H1 (cell line): ENCODE measurements at regions not wholly inside any gene's neighbourhood (a gene's known extent, or its start where the extent isn't known, plus 50 kb on each side); places are given as distances from the start of the nearest gene placed in this dataset.

ENCODE experiments used
- CTCF ChIA-PET: fragments of 300-600 bp; sonication (Branson Sonifier 250); formaldehyde crosslinking; loops from one replicate; lab custom pipeline; 2021; ENCODE audit not compliant: partially characterized antibody; lab: Charles Lee
- POLR2A ChIA-PET: fragments of 300-600 bp; sonication (Branson Sonifier 250); formaldehyde crosslinking; loops from one replicate; lab custom pipeline; 2021; ENCODE audit warnings: inconsistent platforms; ENCODE audit not compliant: partially characterized antibody; lab: Charles Lee
- DNase-seq, 2 experiments: peaks; one replicate each; pipeline versions ENCODE4 v3.0.0 to v3.0.0-alpha.2; 2010 to 2022; ENCODE audit warnings: low spot score in 2 of 2, low read depth in 1 of 2, mixed read lengths in 1 of 2
- FAIRE-seq: peaks from 2 replicates; lab custom pipeline; 2011; peaks lifted over from hg19 to GRCh38; lab: Jason Lieb, UNC
- H2AFZ ChIP-seq: 2 replicates; pipeline ENCODE4 v1.8.1; 2012; ENCODE audit warnings: low read length, inconsistent platforms
- H2AK5ac ChIP-seq: 2 replicates; pipeline ENCODE4 v1.6.1; 2013; ENCODE audit warnings: low read depth, low read length
- H2BK120ac ChIP-seq: replicated peaks from 2 replicates; pipeline ENCODE3; 2013; ENCODE audit warnings: low read depth, low read length, inconsistent platforms
- H2BK12ac ChIP-seq: 2 replicates; pipeline ENCODE4 v1.6.1; 2013; ENCODE audit warnings: low read depth, low read length
- H2BK15ac ChIP-seq: 2 replicates; pipeline ENCODE4 v1.6.1; 2013; ENCODE audit warnings: low read length
- H2BK20ac ChIP-seq: 2 replicates; pipeline ENCODE4 v1.6.1; 2013; ENCODE audit warnings: low read length
- H2BK5ac ChIP-seq: 2 replicates; pipeline ENCODE4 v1.6.1; 2013; ENCODE audit warnings: low read depth, low read length
- H3K14ac ChIP-seq: 2 replicates; pipeline ENCODE4 v1.6.1; 2013; ENCODE audit warnings: inconsistent platforms; ENCODE audit not compliant: insufficient read length
- H3K18ac ChIP-seq: 2 replicates; pipeline ENCODE4 v1.6.1; 2013; ENCODE audit warnings: low read length; ENCODE audit errors: extremely low read depth
- H3K23ac ChIP-seq: 2 replicates; pipeline ENCODE4 v1.6.1; 2013; ENCODE audit warnings: inconsistent platforms; ENCODE audit not compliant: insufficient read length
- H3K23me2 ChIP-seq: 2 replicates; pipeline ENCODE4 v1.6.1; 2013; ENCODE audit warnings: low read depth, low read length
- H3K27ac ChIP-seq: 2 replicates; pipeline ENCODE4 v1.6.1; 2011; ENCODE audit warnings: low read depth, low read length, inconsistent platforms
- H3K27me3 ChIP-seq, 4 experiments: replicated peaks in 1 of 4; 1 replicate in 1 of 4; 2 replicates in 3 of 4; pipeline versions ENCODE4 v1.6.1 to v1.8.1; 2011 to 2013; ENCODE audit warnings: low read length in 3 of 4, mild to moderate bottlenecking in 3 of 4, inconsistent platforms in 2 of 4, mixed read lengths in 2 of 4, moderate library complexity in 1 of 4; ENCODE audit not compliant: control insufficient read depth in 3 of 4, insufficient read depth in 3 of 4; ENCODE audit errors: extremely low read depth in 1 of 4
- H3K36me3 ChIP-seq, 4 experiments: 2 replicates each; pipeline versions ENCODE4 v1.6.1 to v1.8.1; 2011 to 2013; ENCODE audit warnings: mild to moderate bottlenecking in 4 of 4, low read length in 3 of 4, moderate library complexity in 2 of 4, control low read depth in 1 of 4, inconsistent platforms in 1 of 4; ENCODE audit not compliant: insufficient read depth in 4 of 4, control insufficient read depth in 2 of 4
- H3K4ac ChIP-seq: replicated peaks from 2 replicates; pipeline ENCODE3; 2013; ENCODE audit warnings: low read length, low read depth, mixed read lengths, inconsistent platforms; ENCODE audit not compliant: insufficient read length
- H3K4me1 ChIP-seq, 4 experiments: replicated peaks in 1 of 4; 1 replicate in 1 of 4; 2 replicates in 3 of 4; pipeline versions ENCODE4 v1.6.1 to v1.8.1; 2011 to 2013; ENCODE audit warnings: low read length in 3 of 4, inconsistent platforms in 2 of 4, mixed read lengths in 1 of 4; ENCODE audit not compliant: insufficient read depth in 4 of 4, control insufficient read depth in 3 of 4
- H3K4me2 ChIP-seq, 2 experiments: 2 replicates each; pipeline versions ENCODE4 v1.6.1 to v1.8.1; 2011 to 2013; ENCODE audit warnings: low read depth in 2 of 2, low read length in 2 of 2, control low read depth in 1 of 2, inconsistent platforms in 1 of 2, mild to moderate bottlenecking in 1 of 2; ENCODE audit not compliant: insufficient read depth in 1 of 2
- H3K4me3 ChIP-seq, 4 experiments: fragments of 200-600, 300-600 bp in 1 of 4; sonication (generic), shearing (Covaris generic), sonication (Bioruptor Twin) in 1 of 4; 2 replicates each; pipeline versions ENCODE4 v1.5.1 to v1.8.1; 2011 to 2016; ENCODE audit warnings: low read length in 4 of 4, low read depth in 3 of 4, control low read depth in 2 of 4, inconsistent platforms in 2 of 4, mild to moderate bottlenecking in 2 of 4, mixed read lengths in 1 of 4, moderate library complexity in 1 of 4; ENCODE audit not compliant: insufficient read depth in 2 of 4; ENCODE audit errors: extremely low read depth in 1 of 4
- H3K56ac ChIP-seq: replicated peaks from 2 replicates; pipeline ENCODE3; 2013; ENCODE audit warnings: low read depth, mild to moderate bottlenecking, mixed read lengths, low read length, inconsistent platforms; ENCODE audit not compliant: insufficient read length
- H3K79me1 ChIP-seq: 2 replicates; pipeline ENCODE4 v1.6.1; 2013; ENCODE audit warnings: low read depth, low read length, control low read depth
- H3K79me2 ChIP-seq, 2 experiments: 2 replicates each; pipeline versions ENCODE4 v1.6.1 to v1.8.1; 2012 to 2013; ENCODE audit warnings: low read length in 2 of 2, mild to moderate bottlenecking in 2 of 2, inconsistent platforms in 1 of 2; ENCODE audit not compliant: insufficient read depth in 2 of 2, control insufficient read depth in 1 of 2
- H3K9ac ChIP-seq, 4 experiments: replicated peaks in 1 of 4; 1 replicate in 1 of 4; 2 replicates in 3 of 4; pipeline versions ENCODE4 v1.6.1 to v1.8.1; 2011 to 2013; ENCODE audit warnings: low read depth in 3 of 4, low read length in 3 of 4, control low read depth in 2 of 4, mild to moderate bottlenecking in 2 of 4, moderate library complexity in 2 of 4, inconsistent platforms in 1 of 4; ENCODE audit errors: extremely low read depth in 1 of 4
- H3K9me3 ChIP-seq, 2 experiments: 2 replicates each; pipeline versions ENCODE4 v1.6.1 to v1.8.1; 2012 to 2013; ENCODE audit warnings: mild to moderate bottlenecking in 2 of 2, moderate library complexity in 2 of 2, control low read depth in 1 of 2, inconsistent platforms in 1 of 2, low read depth in 1 of 2, low read length in 1 of 2, mixed read lengths in 1 of 2; ENCODE audit not compliant: insufficient read depth in 2 of 2
- H4K20me1 ChIP-seq, 2 experiments: replicated peaks in 1 of 2; 2 replicates each; pipeline versions ENCODE3 to v1.8.1; 2011 to 2013; ENCODE audit warnings: inconsistent platforms in 2 of 2, low read length in 2 of 2, mild to moderate bottlenecking in 1 of 2; ENCODE audit not compliant: insufficient read depth in 2 of 2, control insufficient read depth in 1 of 2
- H4K5ac ChIP-seq: 2 replicates; pipeline ENCODE4 v1.6.1; 2013; ENCODE audit warnings: low read length, low read depth, mixed read lengths, inconsistent platforms; ENCODE audit not compliant: insufficient read length
- H4K8ac ChIP-seq: 2 replicates; pipeline ENCODE4 v1.8.0; 2013; ENCODE audit warnings: mild to moderate bottlenecking, moderate library complexity, low read length, inconsistent platforms; ENCODE audit not compliant: insufficient read depth; ENCODE audit errors: extremely low read depth
- H4K91ac ChIP-seq: replicated peaks from 2 replicates; pipeline ENCODE3; 2013; ENCODE audit warnings: low read length, mixed read lengths, inconsistent platforms; ENCODE audit not compliant: insufficient read length
- ATF2 ChIP-seq: IDR thresholded peaks from 2 replicates; pipeline ENCODE4 v1.6.1; 2012; ENCODE audit warnings: low read length, inconsistent platforms
- BACH1 ChIP-seq: IDR thresholded peaks from 2 replicates; pipeline ENCODE4 v1.6.1; 2012; ENCODE audit warnings: low read length, improper control_type of control experiment
- CBX8 ChIP-seq: fragments of 300-800, 300-1000 bp; sonication (generic); IDR thresholded peaks from 2 replicates; pipeline ENCODE4 v1.7.1; 2016; ENCODE audit warnings: low read depth, low read length, borderline replicate concordance
- JUN ChIP-seq: IDR thresholded peaks from 2 replicates; pipeline ENCODE4 v1.6.1; 2011; ENCODE audit warnings: low read depth, mild to moderate bottlenecking, improper control_type of control experiment, low read length
- MAFK ChIP-seq: IDR thresholded peaks from 2 replicates; pipeline ENCODE4 v1.6.1; 2012; ENCODE audit warnings: low read depth, mild to moderate bottlenecking, improper control_type of control experiment, low read length
- RFX5 ChIP-seq: IDR thresholded peaks from 2 replicates; pipeline ENCODE4 v1.6.1; 2011; ENCODE audit warnings: low read depth, low read length, improper control_type of control experiment, borderline replicate concordance
- SP4 ChIP-seq: IDR thresholded peaks from 2 replicates; pipeline ENCODE4 v1.6.1; 2012; ENCODE audit warnings: low read length, inconsistent platforms
- SRF ChIP-seq: IDR thresholded peaks from 2 replicates; pipeline ENCODE4 v1.6.1; 2011; ENCODE audit warnings: mild to moderate bottlenecking, low read depth, low read length, moderate library complexity
- TAF1 ChIP-seq: IDR thresholded peaks from 2 replicates; pipeline ENCODE4 v1.6.1; 2011; ENCODE audit warnings: mild to moderate bottlenecking, low read depth, low read length
- ZNF274 ChIP-seq: IDR thresholded peaks from 2 replicates; pipeline ENCODE4 v1.7.0; 2012; ENCODE audit warnings: low read length, borderline replicate concordance; ENCODE audit errors: extremely low read depth
- whole genome bisulfite sequencing, 2 experiments: shearing (Covaris generic) in 1 of 2; methylation state at CpG; one replicate each; pipeline versions ENCODE4 v1.1.6 to v1.1.7; 2013 to 2015; ENCODE audit warnings: low lambda C conversion rate in 2 of 2, mixed read lengths in 2 of 2, inconsistent platforms in 1 of 2, low coverage in 1 of 2, missing lambda C conversion rate in 1 of 2; ENCODE audit not compliant: insufficient replicate concordance in 2 of 2, insufficient coverage in 1 of 2, insufficient read length in 1 of 2; ENCODE audit errors: extremely low coverage in 1 of 2, missing lambda C conversion rate in 1 of 2; 5-methylcytosine and 5-hydroxymethylcytosine counted together

- ChIA-PET CTCF (no interaction called here), POLR2A (no interaction called here)
- Histone ChIP-seq H3K79me1 (no peaks in the 10 kb centered on the region), H3K27ac (no peak overlapping the region), H3K36me3 (no peaks in the 10 kb centered on the region), H3K56ac (no peak overlapping the region), H3K23ac (no peak overlapping the region), H3K18ac (no peak overlapping the region), H3K4me1 (no peaks in the 10 kb centered on the region), H3K9ac (no peak overlapping the region), H2BK15ac (no peak overlapping the region), H2BK12ac (no peak overlapping the region), H3K4me2 (no peak overlapping the region), H2BK5ac (no peak overlapping the region), H2AK5ac (no peak overlapping the region), H3K9me3 (no peaks in the 10 kb centered on the region), H4K5ac (no peak overlapping the region), H3K4ac (no peak overlapping the region), H4K8ac (no peak overlapping the region), H2BK20ac (no peak overlapping the region), H3K27me3 (no peaks in the 10 kb centered on the region), H2BK120ac (no peak overlapping the region), H2AFZ (no peak overlapping the region), H3K14ac (no peak overlapping the region), H3K79me2 (no peaks in the 10 kb centered on the region), H3K4me3 (no peak overlapping the region), H4K20me1 (no peaks in the 10 kb centered on the region), H4K91ac (no peak overlapping the region), H3K23me2 (no peaks in the 10 kb centered on the region)
- 96% methylated on average over 1 of the region's 1 CpG; no CpG with 5 or more reads in 1 of the 2 experiments for WGBS, 2 experiments
- DNase-seq: no peak
- no peak for FAIRE-seq
- TF ChIP-seq SP4 (no peak), BACH1 (no peak), SRF (no peak), MAFK (no peak), ZNF274 (no peak), JUN (no peak), RFX5 (no peak), CBX8 (no peak), ATF2 (no peak), TAF1 (no peak)
Measured at GRCh38 chr4:29243851-29244250, 1476.3 kb upstream of the PCDH7 start.
